H1 (cell line): ENCODE measurements at regions not wholly inside any gene's neighbourhood (a gene's known extent, or its start where the extent isn't known, plus 50 kb on each side); places are given as distances from the start of the nearest gene placed in this dataset.

Experiments used
- CTCF ChIA-PET: fragments of 300-600 bp; sonication (Branson Sonifier 250); formaldehyde crosslinking; loops from one replicate; lab custom pipeline; 2021; ENCODE audit not compliant: partially characterized antibody; lab: Charles Lee
- POLR2A ChIA-PET: fragments of 300-600 bp; sonication (Branson Sonifier 250); formaldehyde crosslinking; loops from one replicate; lab custom pipeline; 2021; ENCODE audit warnings: inconsistent platforms; ENCODE audit not compliant: partially characterized antibody; lab: Charles Lee
- DNase-seq, 2 experiments: peaks; one replicate each; pipeline versions ENCODE4 v3.0.0 to v3.0.0-alpha.2; 2010 to 2022; ENCODE audit warnings: low spot score in 2 of 2, low read depth in 1 of 2, mixed read lengths in 1 of 2
- FAIRE-seq: peaks from 2 replicates; lab custom pipeline; 2011; peaks lifted over from hg19 to GRCh38; lab: Jason Lieb, UNC
- H2AFZ ChIP-seq: 2 replicates; pipeline ENCODE4 v1.8.1; 2012; ENCODE audit warnings: low read length, inconsistent platforms
- H2AK5ac ChIP-seq: 2 replicates; pipeline ENCODE4 v1.6.1; 2013; ENCODE audit warnings: low read depth, low read length
- H2BK120ac ChIP-seq: replicated peaks from 2 replicates; pipeline ENCODE3; 2013; ENCODE audit warnings: low read depth, low read length, inconsistent platforms
- H2BK12ac ChIP-seq: 2 replicates; pipeline ENCODE4 v1.6.1; 2013; ENCODE audit warnings: low read depth, low read length
- H2BK15ac ChIP-seq: 2 replicates; pipeline ENCODE4 v1.6.1; 2013; ENCODE audit warnings: low read length
- H2BK20ac ChIP-seq: 2 replicates; pipeline ENCODE4 v1.6.1; 2013; ENCODE audit warnings: low read length
- H2BK5ac ChIP-seq: 2 replicates; pipeline ENCODE4 v1.6.1; 2013; ENCODE audit warnings: low read depth, low read length
- H3K14ac ChIP-seq: 2 replicates; pipeline ENCODE4 v1.6.1; 2013; ENCODE audit warnings: inconsistent platforms; ENCODE audit not compliant: insufficient read length
- H3K18ac ChIP-seq: 2 replicates; pipeline ENCODE4 v1.6.1; 2013; ENCODE audit warnings: low read length; ENCODE audit errors: extremely low read depth
- H3K23ac ChIP-seq: 2 replicates; pipeline ENCODE4 v1.6.1; 2013; ENCODE audit warnings: inconsistent platforms; ENCODE audit not compliant: insufficient read length
- H3K23me2 ChIP-seq: 2 replicates; pipeline ENCODE4 v1.6.1; 2013; ENCODE audit warnings: low read depth, low read length
- H3K27ac ChIP-seq: 2 replicates; pipeline ENCODE4 v1.6.1; 2011; ENCODE audit warnings: low read depth, low read length, inconsistent platforms
- H3K27me3 ChIP-seq, 4 experiments: replicated peaks in 1 of 4; 1 replicate in 1 of 4; 2 replicates in 3 of 4; pipeline versions ENCODE4 v1.6.1 to v1.8.1; 2011 to 2013; ENCODE audit warnings: low read length in 3 of 4, mild to moderate bottlenecking in 3 of 4, inconsistent platforms in 2 of 4, mixed read lengths in 2 of 4, moderate library complexity in 1 of 4; ENCODE audit not compliant: control insufficient read depth in 3 of 4, insufficient read depth in 3 of 4; ENCODE audit errors: extremely low read depth in 1 of 4
- H3K36me3 ChIP-seq, 4 experiments: 2 replicates each; pipeline versions ENCODE4 v1.6.1 to v1.8.1; 2011 to 2013; ENCODE audit warnings: mild to moderate bottlenecking in 4 of 4, low read length in 3 of 4, moderate library complexity in 2 of 4, control low read depth in 1 of 4, inconsistent platforms in 1 of 4; ENCODE audit not compliant: insufficient read depth in 4 of 4, control insufficient read depth in 2 of 4
- H3K4ac ChIP-seq: replicated peaks from 2 replicates; pipeline ENCODE3; 2013; ENCODE audit warnings: low read length, low read depth, mixed read lengths, inconsistent platforms; ENCODE audit not compliant: insufficient read length
- H3K4me1 ChIP-seq, 4 experiments: replicated peaks in 1 of 4; 1 replicate in 1 of 4; 2 replicates in 3 of 4; pipeline versions ENCODE4 v1.6.1 to v1.8.1; 2011 to 2013; ENCODE audit warnings: low read length in 3 of 4, inconsistent platforms in 2 of 4, mixed read lengths in 1 of 4; ENCODE audit not compliant: insufficient read depth in 4 of 4, control insufficient read depth in 3 of 4
- H3K4me2 ChIP-seq, 2 experiments: 2 replicates each; pipeline versions ENCODE4 v1.6.1 to v1.8.1; 2011 to 2013; ENCODE audit warnings: low read depth in 2 of 2, low read length in 2 of 2, control low read depth in 1 of 2, inconsistent platforms in 1 of 2, mild to moderate bottlenecking in 1 of 2; ENCODE audit not compliant: insufficient read depth in 1 of 2
- H3K4me3 ChIP-seq, 4 experiments: fragments of 200-600, 300-600 bp in 1 of 4; sonication (generic), shearing (Covaris generic), sonication (Bioruptor Twin) in 1 of 4; 2 replicates each; pipeline versions ENCODE4 v1.5.1 to v1.8.1; 2011 to 2016; ENCODE audit warnings: low read length in 4 of 4, low read depth in 3 of 4, control low read depth in 2 of 4, inconsistent platforms in 2 of 4, mild to moderate bottlenecking in 2 of 4, mixed read lengths in 1 of 4, moderate library complexity in 1 of 4; ENCODE audit not compliant: insufficient read depth in 2 of 4; ENCODE audit errors: extremely low read depth in 1 of 4
- H3K56ac ChIP-seq: replicated peaks from 2 replicates; pipeline ENCODE3; 2013; ENCODE audit warnings: low read depth, mild to moderate bottlenecking, mixed read lengths, low read length, inconsistent platforms; ENCODE audit not compliant: insufficient read length
- H3K79me1 ChIP-seq: 2 replicates; pipeline ENCODE4 v1.6.1; 2013; ENCODE audit warnings: low read depth, low read length, control low read depth
- H3K79me2 ChIP-seq, 2 experiments: 2 replicates each; pipeline versions ENCODE4 v1.6.1 to v1.8.1; 2012 to 2013; ENCODE audit warnings: low read length in 2 of 2, mild to moderate bottlenecking in 2 of 2, inconsistent platforms in 1 of 2; ENCODE audit not compliant: insufficient read depth in 2 of 2, control insufficient read depth in 1 of 2
- H3K9ac ChIP-seq, 4 experiments: replicated peaks in 1 of 4; 1 replicate in 1 of 4; 2 replicates in 3 of 4; pipeline versions ENCODE4 v1.6.1 to v1.8.1; 2011 to 2013; ENCODE audit warnings: low read depth in 3 of 4, low read length in 3 of 4, control low read depth in 2 of 4, mild to moderate bottlenecking in 2 of 4, moderate library complexity in 2 of 4, inconsistent platforms in 1 of 4; ENCODE audit errors: extremely low read depth in 1 of 4
- H3K9me3 ChIP-seq, 2 experiments: 2 replicates each; pipeline versions ENCODE4 v1.6.1 to v1.8.1; 2012 to 2013; ENCODE audit warnings: mild to moderate bottlenecking in 2 of 2, moderate library complexity in 2 of 2, control low read depth in 1 of 2, inconsistent platforms in 1 of 2, low read depth in 1 of 2, low read length in 1 of 2, mixed read lengths in 1 of 2; ENCODE audit not compliant: insufficient read depth in 2 of 2
- H4K20me1 ChIP-seq, 2 experiments: replicated peaks in 1 of 2; 2 replicates each; pipeline versions ENCODE3 to v1.8.1; 2011 to 2013; ENCODE audit warnings: inconsistent platforms in 2 of 2, low read length in 2 of 2, mild to moderate bottlenecking in 1 of 2; ENCODE audit not compliant: insufficient read depth in 2 of 2, control insufficient read depth in 1 of 2
- H4K5ac ChIP-seq: 2 replicates; pipeline ENCODE4 v1.6.1; 2013; ENCODE audit warnings: low read length, low read depth, mixed read lengths, inconsistent platforms; ENCODE audit not compliant: insufficient read length
- H4K8ac ChIP-seq: 2 replicates; pipeline ENCODE4 v1.8.0; 2013; ENCODE audit warnings: mild to moderate bottlenecking, moderate library complexity, low read length, inconsistent platforms; ENCODE audit not compliant: insufficient read depth; ENCODE audit errors: extremely low read depth
- H4K91ac ChIP-seq: replicated peaks from 2 replicates; pipeline ENCODE3; 2013; ENCODE audit warnings: low read length, mixed read lengths, inconsistent platforms; ENCODE audit not compliant: insufficient read length
- FOSL1 ChIP-seq: IDR thresholded peaks from 2 replicates; pipeline ENCODE4 v1.6.1; 2011; ENCODE audit warnings: mild to moderate bottlenecking, low read depth, low read length, moderate library complexity; ENCODE audit not compliant: insufficient read depth
- GABPA ChIP-seq: IDR thresholded peaks from 2 replicates; pipeline ENCODE4 v1.6.1; 2011; ENCODE audit warnings: mild to moderate bottlenecking, low read length, moderate library complexity, borderline replicate concordance; ENCODE audit not compliant: insufficient read depth
- RXRA ChIP-seq: IDR thresholded peaks from 2 replicates; pipeline ENCODE4 v1.6.1; 2011; ENCODE audit warnings: low read depth, mild to moderate bottlenecking, low read length, moderate library complexity; ENCODE audit not compliant: insufficient read depth
- WGBS, 2 experiments: shearing (Covaris generic) in 1 of 2; methylation state at CpG; one replicate each; pipeline versions ENCODE4 v1.1.6 to v1.1.7; 2013 to 2015; ENCODE audit warnings: low lambda C conversion rate in 2 of 2, mixed read lengths in 2 of 2, inconsistent platforms in 1 of 2, low coverage in 1 of 2, missing lambda C conversion rate in 1 of 2; ENCODE audit not compliant: insufficient replicate concordance in 2 of 2, insufficient coverage in 1 of 2, insufficient read length in 1 of 2; ENCODE audit errors: extremely low coverage in 1 of 2, missing lambda C conversion rate in 1 of 2; 5-methylcytosine and 5-hydroxymethylcytosine counted together

- H2BK120ac ChIP-seq = no peak overlapping the region
- H3K79me1 ChIP-seq = no peaks in the 10 kb centered on the region
- H3K4ac ChIP-seq = no peak overlapping the region
- no peak overlapping the region for H3K14ac ChIP-seq
- POLR2A ChIA-PET = no interaction called here
- CTCF ChIA-PET = no interaction called here
- H2AFZ ChIP-seq = no peak overlapping the region
- H3K4me1 ChIP-seq = no peaks in the 10 kb centered on the region
- no peaks in the 10 kb centered on the region for H3K23me2 ChIP-seq
- 92% methylated on average over 7 of the region's 7 CpGs; no CpG with 5 or more reads in 1 of the 2 experiments for WGBS, 2 experiments
- H3K27ac ChIP-seq = no peak overlapping the region
- H3K4me3 ChIP-seq = no peak overlapping the region
- H3K9me3 ChIP-seq = no peaks in the 10 kb centered on the region
- no peaks in the 10 kb centered on the region for H3K79me2 ChIP-seq
- no peak overlapping the region for H3K56ac ChIP-seq
- H2BK5ac ChIP-seq = no peak overlapping the region
- no peak overlapping the region for H4K5ac ChIP-seq
- H3K23ac ChIP-seq = no peak overlapping the region
- no peaks in the 10 kb centered on the region for H4K20me1 ChIP-seq
- no peak overlapping the region for H3K4me2 ChIP-seq
- no peak overlapping the region for H2BK20ac ChIP-seq
- no peak overlapping the region for H2AK5ac ChIP-seq
- H3K9ac ChIP-seq = no peak overlapping the region
- no peaks in the 10 kb centered on the region for H3K36me3 ChIP-seq
- no peak overlapping the region for H3K18ac ChIP-seq
- H2BK12ac ChIP-seq = no peak overlapping the region
- H3K27me3 ChIP-seq = no peaks in the 10 kb centered on the region
- H2BK15ac ChIP-seq = no peak overlapping the region
- no peak overlapping the region for H4K91ac ChIP-seq
- FAIRE-seq (no peak), DNase-seq (no peak)
- H4K8ac ChIP-seq = no peak overlapping the region
- no peak for TF ChIP-seq FOSL1
- TF ChIP-seq RXRA = no peak
- no peak for TF ChIP-seq GABPA
Measured at GRCh38 chr4:117334451-117335188, 249.2 kb upstream of the TRAM1L1 start.
